NCI-H510A treated with DMSO at 0.1 percent for 48 hours (cell line): ENCODE measurements at regions not wholly inside any gene's neighbourhood (a gene's known extent, or its start where the extent isn't known, plus 50 kb on each side); places are given as distances from the start of the nearest gene placed in this dataset.

Experiments used
- DNase-seq: peaks from one replicate; lab custom pipeline; 2025; lab: John Stamatoyannopoulos, UW

- peak; percentile 18 for DNase-seq
Measured at GRCh38 chr19:46546194-46546896, 50.7 kb upstream of the PNMA8B start.

GRCh38 chr19:46550684-46551083, 50.4 kb upstream of the CALM3 start:
- no peak for DNase-seq

GRCh38 chr19:46551164-46551563, 50.0 kb upstream of the CALM3 start:
- DNase-seq = no peak
